PC-3 (cell line): ENCODE measurements at regions not wholly inside any gene's neighbourhood (a gene's known extent, or its start where the extent isn't known, plus 50 kb on each side); places are given as distances from the start of the nearest gene placed in this dataset.

Experiments used
- CTCF ChIP-seq: fragments of 300-600 bp; sonication (generic); conservative IDR thresholded peaks from 2 replicates; pipeline ENCODE4 v1.5.1; 2017; ENCODE audit warnings: antibody characterized with exemption, low read depth, mild to moderate bottlenecking, low read length
- EZH2 ChIP-seq: fragments of 300-600 bp; sonication (generic); IDR thresholded peaks from one replicate; pipeline ENCODE4 v1.6.1; 2017; ENCODE audit warnings: antibody characterized with exemption, mild to moderate bottlenecking, low read length; ENCODE audit not compliant: unreplicated experiment
- EZH2phosphoT487 ChIP-seq: fragments of 300-600 bp; sonication (generic); IDR thresholded peaks from 2 replicates; pipeline ENCODE4 v1.6.1; 2018; ENCODE audit warnings: mild to moderate bottlenecking, antibody characterized with exemption, low read length, borderline replicate concordance

- no peak for TF ChIP-seq CTCF
- no peak for TF ChIP-seq EZH2phosphoT487
- TF ChIP-seq EZH2: no peak
Observed at GRCh38 chr4:123485601-123486000, 89.0 kb downstream of the SPRY1 start.
